GM12891 (cell line): ENCODE measurements at regions not wholly inside any gene's neighbourhood (a gene's known extent, or its start where the extent isn't known, plus 50 kb on each side); places are given as distances from the start of the nearest gene placed in this dataset.

Source experiments
- PAX5 ChIP-seq: IDR thresholded peaks from 2 replicates; pipeline ENCODE4 v1.6.1; 2011; ENCODE audit warnings: low read length, moderate library complexity, mild to moderate bottlenecking; ENCODE audit not compliant: insufficient read depth, severe bottlenecking
- POLR2A ChIP-seq: IDR thresholded peaks from 2 replicates; pipeline ENCODE4 v1.6.1; 2011; ENCODE audit warnings: low read depth, low read length, control low read depth
- POLR2AphosphoS5 ChIP-seq: IDR thresholded peaks from 2 replicates; pipeline ENCODE4 v1.6.1; 2011; ENCODE audit warnings: low read depth, low read length, control low read depth
- SPI1 ChIP-seq: IDR thresholded peaks from 2 replicates; pipeline ENCODE4 v1.6.1; 2011; ENCODE audit warnings: low read depth, low read length, control low read depth
- TAF1 ChIP-seq: IDR thresholded peaks from 2 replicates; pipeline ENCODE4 v1.6.1; 2011; ENCODE audit warnings: low read depth, low read length, control low read depth

- TF ChIP-seq POLR2A (no peak), TAF1 (no peak), POLR2AphosphoS5 (no peak), PAX5 (no peak), SPI1 (no peak)
Observed at GRCh38 chr13:74073274-74073673, 60.9 kb downstream of the KLF12 start.
